A549 (cell line): ENCODE measurements at regions not wholly inside any gene's neighbourhood (a gene's known extent, or its start where the extent isn't known, plus 50 kb on each side); places are given as distances from the start of the nearest gene placed in this dataset.

Experiments
- ATAC-seq, 2 experiments: fragments of 200-7000 bp in 1 of 2; fragments of >200 bp in 1 of 2; cut with Nextera tagmentation in 1 of 2; cut with Tn5 transposase in 1 of 2; 3 replicates each; pipeline versions ENCODE4 v1.8.0 to v1.9.1; 2018 to 2020; ENCODE audit warnings: mild to moderate bottlenecking in 1 of 2, moderate library complexity in 1 of 2
- CTCF ChIA-PET: fragments of 300-600 bp; sonication (Branson Sonifier 250); formaldehyde crosslinking; extraction: SDS; loops from one replicate; lab custom pipeline; 2021; ENCODE audit warnings: antibody characterized with exemption, inconsistent platforms; lab: Yijun Ruan, JAX
- POLR2A ChIA-PET: fragments of 350-600 bp; formaldehyde crosslinking; extraction: SDS; loops from one replicate; lab custom pipeline; 2021; ENCODE audit warnings: antibody characterized with exemption, inconsistent platforms; lab: Yijun Ruan, JAX
- DNase-seq, 2 experiments: peaks; one replicate each; pipeline versions ENCODE4 v3.0.0 to v3.0.0-alpha.2; 2011 to 2016; ENCODE audit warnings: low read depth in 1 of 2, low spot score in 1 of 2
- FAIRE-seq: peaks from 2 replicates; lab custom pipeline; 2011; peaks lifted over from hg19 to GRCh38; lab: Jason Lieb, UNC
- H3K27ac ChIP-seq, 2 experiments: fragments of >200 bp; sonication (Bioruptor Twin); formaldehyde crosslinking; 3 replicates each; pipeline ENCODE4 v1.5.1; 2016 to 2017
- H3K4me1 ChIP-seq: fragments of >200 bp; sonication (Bioruptor Twin); formaldehyde crosslinking; 3 replicates; pipeline ENCODE4 v1.6.1; 2016
- H3K4me2 ChIP-seq: fragments of >200 bp; sonication (Bioruptor Twin); formaldehyde crosslinking; 3 replicates; pipeline ENCODE4 v1.6.1; 2016
- H3K4me3 ChIP-seq: fragments of >200 bp; sonication (Bioruptor Twin); formaldehyde crosslinking; 3 replicates; pipeline ENCODE4 v1.5.1; 2016
- H3K9me3 ChIP-seq: fragments of >200 bp; sonication (Bioruptor Twin); formaldehyde crosslinking; 3 replicates; pipeline ENCODE4 v1.6.1; 2016
- ATOH8 ChIP-seq: fragments of 250-450 bp; sonication (Bioruptor Pico); IDR thresholded peaks from 2 replicates; pipeline ENCODE4 v1.5.0; 2020; ENCODE audit warnings: low read depth, mild to moderate bottlenecking, moderate library complexity
- BHLHE40 ChIP-seq: IDR thresholded peaks from 2 replicates; pipeline ENCODE4 v1.6.1; 2012; ENCODE audit warnings: low read depth, low read length, inconsistent platforms
- CEBPB ChIP-seq, 2 experiments: fragments of >200 bp in 1 of 2; sonication (Bioruptor Twin) in 1 of 2; formaldehyde crosslinking in 1 of 2; IDR thresholded peaks; 2 replicates each; pipeline ENCODE4 v1.6.1; 2012 to 2016
- CHD4 ChIP-seq: fragments of 200-600 bp; sonication (generic); IDR thresholded peaks from 2 replicates; pipeline ENCODE4 v1.6.1; 2016; ENCODE audit warnings: antibody characterized with exemption, mild to moderate bottlenecking, borderline replicate concordance
- E2F6 ChIP-seq: IDR thresholded peaks from 2 replicates; pipeline ENCODE4 v1.6.1; 2012; ENCODE audit warnings: low read depth, borderline replicate concordance
- EHMT2 ChIP-seq: fragments of 200-600 bp; sonication (generic); IDR thresholded peaks from 2 replicates; pipeline ENCODE4 v1.6.1; 2016; ENCODE audit warnings: antibody characterized with exemption, low read depth, mild to moderate bottlenecking, moderate library complexity
- EP300 ChIP-seq, 2 experiments: fragments of >200 bp; sonication (Bioruptor Twin); formaldehyde crosslinking; IDR thresholded peaks; 2 replicates in 1 of 2; 3 replicates in 1 of 2; pipeline ENCODE4 v1.6.1; 2016 to 2017
- FOSL2 ChIP-seq, 2 experiments: fragments of 450-650 bp in 1 of 2; fragments of >200 bp in 1 of 2; sonication (Bioruptor Twin) in 1 of 2; formaldehyde crosslinking; IDR thresholded peaks; 2 replicates each; pipeline versions ENCODE4 v1.5.0 to v1.6.1; 2016 to 2020; ENCODE audit warnings: mild to moderate bottlenecking in 1 of 2, moderate library complexity in 1 of 2
- FOXS1 ChIP-seq: fragments of 250-450 bp; sonication (Bioruptor Pico); IDR thresholded peaks from 2 replicates; pipeline ENCODE4 v1.5.0; 2020; ENCODE audit warnings: mild to moderate bottlenecking, moderate library complexity
- GATA3 ChIP-seq: IDR thresholded peaks from 2 replicates; pipeline ENCODE4 v1.6.1; 2012; ENCODE audit warnings: borderline replicate concordance
- HMGXB4 ChIP-seq: fragments of 250-450 bp; sonication (Bioruptor Pico); IDR thresholded peaks from 2 replicates; pipeline ENCODE4 v1.5.0; 2021; ENCODE audit warnings: mild to moderate bottlenecking, moderate library complexity, borderline replicate concordance
- JUNB ChIP-seq: fragments of >200 bp; sonication (Bioruptor Twin); formaldehyde crosslinking; IDR thresholded peaks from 2 replicates; pipeline ENCODE4 v1.6.1; 2016
- KDM1A ChIP-seq: fragments of 200-600 bp; sonication (generic); IDR thresholded peaks from 2 replicates; pipeline ENCODE4 v1.6.1; 2016; ENCODE audit warnings: low read depth, mild to moderate bottlenecking
- KDM5A ChIP-seq: fragments of 200-600 bp; sonication (generic); IDR thresholded peaks from 2 replicates; pipeline ENCODE4 v1.6.1; 2016; ENCODE audit warnings: antibody characterized with exemption, mild to moderate bottlenecking
- MAFK ChIP-seq: fragments of 450-650 bp; IDR thresholded peaks from 2 replicates; pipeline ENCODE4 v1.6.1; 2014; ENCODE audit not compliant: partially characterized antibody
- MAX ChIP-seq: IDR thresholded peaks from 2 replicates; pipeline ENCODE4 v1.6.1; 2012
- MAZ ChIP-seq: fragments of 150-350 bp; IDR thresholded peaks from 2 replicates; pipeline ENCODE4 v1.6.1; 2014; ENCODE audit warnings: antibody characterized with exemption, low read depth, low read length, borderline replicate concordance
- MYC ChIP-seq: IDR thresholded peaks from 2 replicates; pipeline ENCODE4 v1.6.1; 2012; ENCODE audit warnings: mild to moderate bottlenecking, inconsistent platforms, low read length, improper control_type of control experiment, borderline replicate concordance
- NFE2L2 ChIP-seq: fragments of 150-350 bp; conservative IDR thresholded peaks from 2 replicates; pipeline ENCODE4 v1.6.1; 2014; ENCODE audit warnings: low read length
- PHF8 ChIP-seq: fragments of 200-600 bp; sonication (generic); IDR thresholded peaks from 2 replicates; pipeline ENCODE4 v1.6.1; 2016; ENCODE audit warnings: low read depth, mild to moderate bottlenecking, antibody characterized with exemption, moderate library complexity, borderline replicate concordance
- RARB ChIP-seq: fragments of 250-450 bp; sonication (Bioruptor Pico); IDR thresholded peaks from 2 replicates; pipeline ENCODE4 v1.8.0; 2021; ENCODE audit warnings: mild to moderate bottlenecking, moderate library complexity
- ZFP36 ChIP-seq: fragments of 450-650 bp; IDR thresholded peaks from 2 replicates; pipeline ENCODE4 v1.6.1; 2014; ENCODE audit warnings: borderline replicate concordance; ENCODE audit not compliant: partially characterized antibody
- ZNF302 ChIP-seq: fragments of 250-450 bp; sonication (Bioruptor Pico); IDR thresholded peaks from 2 replicates; pipeline ENCODE4 v1.9.0; 2021; ENCODE audit warnings: inconsistent platforms, mild to moderate bottlenecking, moderate library complexity
- WGBS: methylation state at CpG from one replicate; pipeline ENCODE4 v1.1.6; 2017; ENCODE audit errors: missing lambda C conversion rate; 5-methylcytosine and 5-hydroxymethylcytosine counted together

GRCh38 chr2:49296107-49296867 is 142.0 kb upstream of the FSHR start:
- ChIA-PET CTCF (no interaction called here), POLR2A (no interaction called here)
- Histone ChIP-seq H3K4me1 (no peaks in the 10 kb centered on the region), H3K4me2 (no peak overlapping the region), H3K4me3 (no peak overlapping the region), H3K27ac (no peak overlapping the region), H3K9me3 (peaks cover 5% of the 10 kb centered on the region; the same call in 1 of the 3 replicates)
- TF ChIP-seq ZFP36 = no peak
- TF ChIP-seq NFE2L2 = no peak
- TF ChIP-seq EHMT2 = no peak
- TF ChIP-seq CEBPB (IDR thresholded peaks at IDR 0.05) = no peak
- TF ChIP-seq E2F6 = no peak
- no peak for DNase-seq
- FAIRE-seq = no peak
- WGBS = 1% methylated on average over 6 of the region's 6 CpGs
- ATAC-seq = no peak

- ChIA-PET POLR2A (no interaction called here), CTCF (no interaction called here)
- no peak overlapping the region for H3K4me2 ChIP-seq
- TF ChIP-seq RARB (no peak), MAFK (no peak), GATA3 (no peak), KDM1A (no peak), JUNB (no peak), E2F6 (no peak), FOXS1 (CRISPR knock-in tag) (no peak), PHF8 (no peak), BHLHE40 (no peak)
- FAIRE-seq (no peak), ATAC-seq (no peak), DNase-seq (no peak)
- H3K27ac ChIP-seq = no peak overlapping the region
- H3K4me3 ChIP-seq = no peak overlapping the region
- H3K9me3 ChIP-seq = peaks cover 5% of the 10 kb centered on the region; the same call in 1 of the 3 replicates
- no peaks in the 10 kb centered on the region for H3K4me1 ChIP-seq
These were observed 139.9 kb upstream of the FSHR start for GRCh38 chr2:49294225-49294624.

GRCh38 chr2:49291619-49292018 is 137.3 kb upstream of the FSHR start:
- Histone ChIP-seq H3K4me2 (no peak overlapping the region), H3K4me3 (no peak overlapping the region), H3K27ac (no peak overlapping the region), H3K4me1 (no peaks in the 10 kb centered on the region), H3K9me3 (no peaks in the 10 kb centered on the region)
- ChIA-PET CTCF (no interaction called here), POLR2A (no interaction called here)
- no peak for FAIRE-seq
- no peak for TF ChIP-seq ATOH8
- under 1% methylated on average over 3 of the region's 3 CpGs for WGBS
- no peak for ATAC-seq
- no peak for DNase-seq

GRCh38 chr2:49289711-49290110 is 135.4 kb upstream of the FSHR start:
- CTCF ChIA-PET = no interaction called here
- no peak for TF ChIP-seq KDM5A
- TF ChIP-seq EP300 (IDR thresholded peaks at IDR 0.05) = no peak
- TF ChIP-seq ZNF302 (CRISPR knock-in tag) = no peak
- no peak for TF ChIP-seq FOSL2 (IDR thresholded peaks at IDR 0.05)
- TF ChIP-seq FOSL2 (CRISPR knock-in tag; IDR thresholded peaks at IDR 0.05) = no peak
- TF ChIP-seq MAZ = no peak
- TF ChIP-seq MYC = no peak
- no peak for TF ChIP-seq HMGXB4 (CRISPR knock-in tag)
- no peak for TF ChIP-seq CHD4
- TF ChIP-seq MAX = no peak
- TF ChIP-seq, all 56 proteins: peak for 0
- DNase-seq = no peak

More at GRCh38 chr2:49289711-49290110, 135.4 kb upstream of the FSHR start:
- POLR2A ChIA-PET = no interaction called here
- ATAC-seq (no peak), FAIRE-seq (no peak)
- no peak overlapping the region for H3K27ac ChIP-seq
- WGBS = 39% methylated on average over 2 of the region's 2 CpGs
- no peak overlapping the region for H3K4me2 ChIP-seq
- no peaks in the 10 kb centered on the region for H3K4me1 ChIP-seq
- H3K4me3 ChIP-seq = no peak overlapping the region
- no peaks in the 10 kb centered on the region for H3K9me3 ChIP-seq
